GM21737 (cell line): ENCODE measurements at regions not wholly inside any gene's neighbourhood (a gene's known extent, or its start where the extent isn't known, plus 50 kb on each side); places are given as distances from the start of the nearest gene placed in this dataset.
"Not testable (repeated sequence)": the region's sequence is repeated elsewhere in the genome, so short reads cannot be mapped to it uniquely, and the experiment has no call there.

Source experiments
- ATAC-seq: cut with Tn5 transposase; IDR thresholded peaks from one replicate; pipeline ENCODE4 v1.9.1; 2021; ENCODE audit warnings: mild to moderate bottlenecking, moderate library complexity; ENCODE audit not compliant: unreplicated experiment

DNA sequence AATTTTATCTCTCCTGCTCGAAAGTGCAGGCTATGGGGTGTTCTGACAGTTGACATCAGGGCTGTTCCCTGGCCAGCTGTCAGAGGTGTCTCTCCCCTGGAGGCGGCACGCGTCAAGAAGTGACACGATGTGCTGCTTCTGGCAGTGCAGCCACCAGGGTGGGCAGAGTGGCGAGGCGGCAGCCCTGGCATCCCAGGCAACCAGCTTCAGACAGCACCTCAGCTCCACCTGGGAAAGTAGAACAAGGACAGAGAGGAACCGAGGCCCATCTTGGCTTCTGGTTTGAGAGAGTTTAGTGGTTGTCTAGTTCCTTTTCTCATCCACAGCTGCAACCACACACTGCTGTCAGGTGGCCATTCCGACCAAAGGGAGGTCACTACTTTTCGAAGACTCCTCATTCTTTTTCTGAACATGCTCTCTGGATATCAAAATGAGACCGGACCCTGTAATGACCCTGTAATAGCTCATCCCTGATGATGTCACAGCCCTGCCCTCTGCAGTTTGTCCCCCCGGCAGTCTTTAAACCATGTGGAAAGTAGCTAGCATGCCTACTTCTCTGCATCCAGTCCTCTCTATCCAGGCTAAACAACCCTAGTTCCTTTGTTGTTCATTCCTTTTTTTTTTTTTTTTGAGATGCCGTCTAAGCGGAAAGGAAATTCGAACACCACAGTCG is 381.0 kb upstream of the NRP1 start:
- ATAC-seq: no peak

DNA sequence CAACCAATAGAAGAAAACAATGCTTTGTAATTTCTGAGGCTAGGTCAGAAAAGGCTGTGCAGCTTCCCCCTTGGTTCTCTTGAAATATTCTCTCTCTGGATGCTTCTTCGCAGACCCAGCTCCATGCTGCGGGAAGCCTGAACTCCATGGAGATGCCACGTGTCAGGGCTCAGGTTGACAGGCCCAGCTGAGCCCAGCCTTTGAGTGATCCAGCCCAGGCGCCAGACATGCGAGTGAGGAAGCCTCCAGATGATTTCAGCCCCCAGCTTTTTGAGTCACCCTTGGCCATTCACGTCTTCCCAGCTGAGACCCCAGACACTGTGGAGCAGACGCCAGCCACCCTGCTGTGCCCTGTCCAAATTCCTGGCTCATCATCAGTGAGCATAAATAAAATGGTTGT is 378.4 kb upstream of the NRP1 start:
- ATAC-seq: no peak

- ATAC-seq: no peak
Measured at GRCh38 chr10:33710006-33710405, 375.5 kb upstream of the NRP1 start.

- ATAC-seq: no peak
Measured at GRCh38 chr10:33709008-33709753, 374.7 kb upstream of the NRP1 start.

- ATAC-seq: no peak
Measured at GRCh38 chr10:33708561-33708960, 374.1 kb upstream of the NRP1 start.

- no peak for ATAC-seq
Measured at GRCh38 chr10:33706746-33707145, 372.3 kb upstream of the NRP1 start.

DNA sequence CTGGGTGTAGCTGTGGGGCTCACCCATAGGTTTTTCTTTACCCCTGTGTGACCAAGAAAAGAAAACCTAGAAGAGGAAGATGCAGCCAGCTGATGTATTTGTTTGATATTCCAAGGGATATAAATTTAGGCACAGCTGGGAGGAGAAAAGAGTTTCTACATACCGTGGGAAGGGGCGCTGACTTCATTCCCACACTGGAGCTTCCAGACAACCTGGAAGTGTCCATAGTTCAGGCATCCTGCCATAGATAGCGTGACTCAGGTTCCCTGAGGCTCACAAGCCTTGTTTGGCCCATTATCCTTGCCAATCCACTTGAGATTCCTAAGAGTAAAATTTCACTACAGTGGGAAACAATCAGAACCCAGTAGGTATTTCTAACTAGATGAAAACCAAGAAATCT is 371.7 kb upstream of the NRP1 start:
- no peak for ATAC-seq

GRCh38 chr10:33704214-33704830 is 369.9 kb upstream of the NRP1 start:
- no peak for ATAC-seq

- ATAC-seq: no peak
Measured at GRCh38 chr10:33703501-33704213, 369.2 kb upstream of the NRP1 start.

DNA sequence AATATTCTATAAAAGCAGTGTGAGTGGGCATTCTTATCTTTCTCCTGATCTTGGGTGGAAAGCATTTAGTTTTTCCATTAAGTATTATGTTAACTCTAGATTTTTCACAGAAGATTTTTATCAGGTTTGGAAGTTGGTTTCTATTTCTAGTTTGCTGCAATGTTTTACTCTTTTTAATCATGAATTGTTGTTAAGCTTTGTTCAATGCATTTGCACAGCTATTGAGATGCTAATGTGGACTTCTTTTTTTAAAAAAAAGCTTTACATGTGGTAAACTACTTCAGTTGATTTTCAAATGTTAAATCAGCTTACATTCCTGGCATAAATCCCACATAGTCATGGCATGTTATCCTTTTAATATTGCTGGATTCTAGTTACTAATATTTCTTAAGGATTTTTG is 363.6 kb upstream of the NRP1 start:
- no peak for ATAC-seq

DNA sequence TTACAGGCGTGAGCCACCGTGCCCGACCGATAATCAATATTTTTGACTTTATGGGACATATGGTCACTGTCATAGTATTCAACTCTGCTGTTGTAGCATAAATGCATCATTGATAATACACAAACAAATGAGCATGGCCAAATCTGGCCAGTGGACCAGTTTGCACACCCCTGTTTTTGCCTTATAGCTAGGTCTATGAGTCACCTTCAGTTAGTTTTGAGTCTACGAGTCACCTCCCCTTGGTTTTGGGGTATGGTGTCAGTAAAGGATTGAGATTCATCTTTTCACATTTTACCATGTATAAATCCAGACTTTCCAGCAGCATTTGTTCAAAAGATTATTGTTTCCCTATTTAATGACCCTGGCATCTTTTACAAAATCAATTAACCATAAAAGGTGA is 362.5 kb upstream of the NRP1 start:
- ATAC-seq: no peak

DNA sequence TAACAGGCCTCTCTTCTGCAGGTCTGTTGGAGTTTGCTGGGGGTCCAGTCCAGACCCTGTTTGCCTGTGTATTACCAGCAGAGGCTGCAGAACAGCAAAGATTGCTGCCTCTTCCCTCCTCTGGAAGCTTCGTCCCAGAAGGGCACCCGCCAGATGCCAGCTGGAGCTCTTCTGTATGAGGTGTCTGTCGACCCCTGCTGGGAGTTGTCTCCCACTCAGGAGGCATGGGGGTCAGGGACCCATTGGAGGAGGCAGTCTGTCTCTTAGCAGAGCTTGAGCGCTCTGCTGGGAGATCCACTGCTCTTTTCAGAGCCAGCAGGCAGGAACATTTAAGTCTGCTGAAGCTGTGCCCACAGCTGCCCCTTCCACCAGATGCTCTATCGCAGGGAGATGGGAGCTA is 361.1 kb upstream of the NRP1 start:
- no peak for ATAC-seq

DNA sequence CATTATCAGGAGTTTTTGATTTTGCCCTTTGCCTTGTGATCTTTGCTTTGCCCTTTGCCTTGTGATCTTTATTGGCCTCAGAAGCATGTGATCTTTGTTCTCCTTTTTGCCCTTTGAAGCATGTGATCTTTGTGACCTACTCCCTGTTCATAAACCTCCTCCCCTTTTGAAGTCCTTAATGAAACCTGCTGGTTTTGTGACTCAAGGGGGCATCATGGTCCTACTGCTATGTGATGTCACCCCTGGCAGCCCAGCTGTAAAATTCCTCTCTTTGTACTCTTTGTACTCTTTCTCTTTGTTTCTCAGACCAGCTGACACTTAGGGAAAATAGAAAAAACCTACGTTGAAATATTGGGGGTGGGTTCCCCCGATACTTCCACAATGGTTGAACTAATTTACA is 356.1 kb upstream of the NRP1 start:
- not testable (repeated sequence) for ATAC-seq

GRCh38 chr10:33688506-33688905 is 354.0 kb upstream of the NRP1 start:
- ATAC-seq: no peak

GRCh38 chr10:33684211-33684611 is 349.7 kb upstream of the NRP1 start:
- ATAC-seq: no peak

- no peak for ATAC-seq
Measured at GRCh38 chr10:33681595-33681994, 347.1 kb upstream of the NRP1 start.

- ATAC-seq: no peak
Measured at GRCh38 chr10:33680036-33680435, 345.6 kb upstream of the NRP1 start.

GRCh38 chr10:33676606-33677339 is 342.3 kb upstream of the NRP1 start:
- ATAC-seq: no peak

GRCh38 chr10:33674986-33675599 is 340.6 kb upstream of the NRP1 start:
- ATAC-seq: no peak

DNA sequence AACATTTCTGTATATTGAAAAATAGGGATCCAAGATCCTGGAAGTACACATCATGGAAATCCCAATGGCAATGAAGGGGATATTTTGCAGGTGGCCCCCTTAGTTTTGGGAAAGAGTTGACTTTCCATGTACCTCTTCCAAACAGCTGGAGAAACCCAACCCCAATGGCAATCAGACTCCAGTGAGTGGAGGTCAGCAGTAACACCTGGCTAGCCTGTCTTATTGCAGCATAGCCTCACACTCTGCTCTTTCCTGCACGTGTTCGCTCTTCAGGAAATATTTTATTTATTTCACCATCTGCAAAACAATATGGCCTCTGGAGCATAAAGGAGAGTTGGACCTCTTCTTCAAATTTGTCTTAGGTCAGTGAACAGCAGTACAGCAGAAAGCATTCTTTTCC is 340.0 kb upstream of the NRP1 start:
- no peak for ATAC-seq
